Progenitor cell of endocrine pancreas (in vitro differentiated cells): ENCODE measurements at regions not wholly inside any gene's neighbourhood (a gene's known extent, or its start where the extent isn't known, plus 50 kb on each side); places are given as distances from the start of the nearest gene placed in this dataset.

Experiments
- DNase-seq: peaks from one replicate; pipeline ENCODE4 v3.0.0; 2021; ENCODE audit warnings: low spot score; ENCODE audit not compliant: unreplicated experiment
- H3K27ac Mint-ChIP-seq: 2 replicates; pipeline ENCODE4 v1.8.0; 2021; ENCODE audit warnings: mild to moderate bottlenecking, moderate library complexity, mixed read lengths
- H3K27me3 Mint-ChIP-seq: 2 replicates; pipeline ENCODE4 v1.8.0; 2021; ENCODE audit warnings: mixed read lengths
- H3K36me3 Mint-ChIP-seq: 2 replicates; pipeline ENCODE4 v1.8.0; 2022; ENCODE audit warnings: mixed read lengths; ENCODE audit not compliant: insufficient read depth
- H3K4me1 Mint-ChIP-seq: 2 replicates; pipeline ENCODE4 v1.8.0; 2021; ENCODE audit warnings: low read depth, mixed read lengths
- H3K4me3 Mint-ChIP-seq: 2 replicates; pipeline ENCODE4 v1.8.0; 2021; ENCODE audit warnings: low read depth, mild to moderate bottlenecking, moderate library complexity, mixed read lengths
- H3K9me3 Mint-ChIP-seq: 2 replicates; pipeline ENCODE4 v1.8.0; 2021; ENCODE audit warnings: low read depth, mixed read lengths
- TF ChIP-seq, protein P1 (sequence below): fragments of 200-600 bp; sonication (generic); IDR thresholded peaks from one replicate; pipeline ENCODE4 v1.5.0; 2021; ENCODE audit warnings: antibody characterized with exemption, mild to moderate bottlenecking; ENCODE audit not compliant: unreplicated experiment

GRCh38 chr3:106797461-106797860 is 579.8 kb upstream of the CCDC54 start:
- H3K36me3 Mint-ChIP-seq = peaks cover 27% of the 10 kb centered on the region
- no peak overlapping the region for H3K4me3 Mint-ChIP-seq
- TF ChIP-seq, protein P1, sequence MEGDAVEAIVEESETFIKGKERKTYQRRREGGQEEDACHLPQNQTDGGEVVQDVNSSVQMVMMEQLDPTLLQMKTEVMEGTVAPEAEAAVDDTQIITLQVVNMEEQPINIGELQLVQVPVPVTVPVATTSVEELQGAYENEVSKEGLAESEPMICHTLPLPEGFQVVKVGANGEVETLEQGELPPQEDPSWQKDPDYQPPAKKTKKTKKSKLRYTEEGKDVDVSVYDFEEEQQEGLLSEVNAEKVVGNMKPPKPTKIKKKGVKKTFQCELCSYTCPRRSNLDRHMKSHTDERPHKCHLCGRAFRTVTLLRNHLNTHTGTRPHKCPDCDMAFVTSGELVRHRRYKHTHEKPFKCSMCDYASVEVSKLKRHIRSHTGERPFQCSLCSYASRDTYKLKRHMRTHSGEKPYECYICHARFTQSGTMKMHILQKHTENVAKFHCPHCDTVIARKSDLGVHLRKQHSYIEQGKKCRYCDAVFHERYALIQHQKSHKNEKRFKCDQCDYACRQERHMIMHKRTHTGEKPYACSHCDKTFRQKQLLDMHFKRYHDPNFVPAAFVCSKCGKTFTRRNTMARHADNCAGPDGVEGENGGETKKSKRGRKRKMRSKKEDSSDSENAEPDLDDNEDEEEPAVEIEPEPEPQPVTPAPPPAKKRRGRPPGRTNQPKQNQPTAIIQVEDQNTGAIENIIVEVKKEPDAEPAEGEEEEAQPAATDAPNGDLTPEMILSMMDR = no peak
- peak overlapping the region; percentile 88 for H3K27ac Mint-ChIP-seq
- H3K4me1 Mint-ChIP-seq = peaks cover 19% of the 10 kb centered on the region
- no peaks in the 10 kb centered on the region for H3K27me3 Mint-ChIP-seq
- H3K9me3 Mint-ChIP-seq = peaks cover 34% of the 10 kb centered on the region
- DNase-seq = no peak

DNA sequence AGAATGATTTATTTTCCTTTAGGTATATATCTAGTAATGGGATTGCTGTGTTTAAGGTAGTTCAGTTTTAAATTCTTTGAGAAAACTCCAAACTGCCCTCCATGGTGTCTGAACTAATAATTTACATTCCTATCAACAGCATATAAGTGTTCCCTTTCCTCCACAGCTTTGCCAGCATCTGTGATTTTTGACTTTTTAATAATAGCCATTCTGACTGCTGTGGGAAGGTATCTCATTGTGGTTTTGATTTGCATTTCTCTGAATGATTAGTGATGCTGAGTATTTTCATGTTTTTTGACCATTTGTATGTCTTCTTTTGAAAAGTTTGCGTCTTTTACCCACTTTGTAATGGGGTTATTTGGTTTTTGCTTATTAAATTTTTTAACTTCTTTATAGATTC is 571.6 kb upstream of the CCDC54 start:
- Mint-ChIP-seq H3K27ac (no peak overlapping the region), H3K4me3 (no peak overlapping the region), H3K9me3 (no peaks in the 10 kb centered on the region), H3K4me1 (peaks cover 3% of the 10 kb centered on the region), H3K36me3 (no peaks in the 10 kb centered on the region), H3K27me3 (no peaks in the 10 kb centered on the region)
- no peak for DNase-seq
- TF ChIP-seq, protein P1 = no peak

- H3K4me1 Mint-ChIP-seq = peaks cover 3% of the 10 kb centered on the region
- H3K36me3 Mint-ChIP-seq = no peaks in the 10 kb centered on the region
- no peak for DNase-seq
- no peak overlapping the region for H3K4me3 Mint-ChIP-seq
- H3K27ac Mint-ChIP-seq = no peak overlapping the region
- no peaks in the 10 kb centered on the region for H3K27me3 Mint-ChIP-seq
- no peaks in the 10 kb centered on the region for H3K9me3 Mint-ChIP-seq
- TF ChIP-seq, protein P1 = no peak
Observed at GRCh38 chr3:106806964-106807363, 570.3 kb upstream of the CCDC54 start.

- Mint-ChIP-seq H3K4me1 (peaks cover 1% of the 10 kb centered on the region), H3K9me3 (no peaks in the 10 kb centered on the region), H3K4me3 (no peak overlapping the region), H3K36me3 (no peaks in the 10 kb centered on the region), H3K27ac (no peak overlapping the region), H3K27me3 (no peaks in the 10 kb centered on the region)
- DNase-seq = no peak
- TF ChIP-seq, protein P1 = no peak
Observed at GRCh38 chr3:106809041-106809440, 568.2 kb upstream of the CCDC54 start.

GRCh38 chr3:106809623-106810299 is 567.5 kb upstream of the CCDC54 start:
- Mint-ChIP-seq H3K27me3 (no peaks in the 10 kb centered on the region), H3K27ac (no peak overlapping the region), H3K9me3 (no peaks in the 10 kb centered on the region), H3K4me3 (no peak overlapping the region), H3K4me1 (no peaks in the 10 kb centered on the region), H3K36me3 (no peaks in the 10 kb centered on the region)
- no peak for DNase-seq
- TF ChIP-seq, protein P1 = no peak
